Left ventricle myocardium inferior (tissue), 1 donor: ENCODE measurements at regions not wholly inside any gene's neighbourhood (a gene's known extent, or its start where the extent isn't known, plus 50 kb on each side); places are given as distances from the start of the nearest gene placed in this dataset.

Source experiments
- DNase-seq: peaks from one replicate; pipeline ENCODE4 v3.0.0-alpha.2; 2020
- H3K27ac ChIP-seq: fragments of 200-600 bp; replicated peaks from 2 replicates; pipeline ENCODE4 v1.8.0; 2021
- H3K27me3 ChIP-seq: fragments of 200-600 bp; 2 replicates; pipeline ENCODE4 v1.8.0; 2021; ENCODE audit warnings: low read depth
- H3K36me3 ChIP-seq: fragments of 200-600 bp; 2 replicates; pipeline ENCODE4 v1.8.0; 2021
- H3K4me1 ChIP-seq: fragments of 200-600 bp; 2 replicates; pipeline ENCODE4 v1.8.0; 2021
- H3K4me3 ChIP-seq: fragments of 200-600 bp; 2 replicates; pipeline ENCODE4 v1.8.0; 2021; ENCODE audit warnings: mild to moderate bottlenecking, moderate library complexity
- H3K9me3 ChIP-seq: fragments of 200-600 bp; replicated peaks from 2 replicates; pipeline ENCODE4 v1.8.0; 2021
- CTCF ChIP-seq: fragments of 200-600 bp; IDR thresholded peaks from 2 replicates; pipeline ENCODE4 v1.8.0; 2021; ENCODE audit warnings: antibody characterized with exemption, mild to moderate bottlenecking, borderline replicate concordance
- intact Hi-C: fragments of 100-400 bp; cut with micrococcal nuclease; formaldehyde crosslinking; loops from one replicate; pipeline ENCODE4 v1.11.0; 2022
- donor health status: DM: no; HTN: yes; CAD: no; lungs with severe emphysema.

DNA sequence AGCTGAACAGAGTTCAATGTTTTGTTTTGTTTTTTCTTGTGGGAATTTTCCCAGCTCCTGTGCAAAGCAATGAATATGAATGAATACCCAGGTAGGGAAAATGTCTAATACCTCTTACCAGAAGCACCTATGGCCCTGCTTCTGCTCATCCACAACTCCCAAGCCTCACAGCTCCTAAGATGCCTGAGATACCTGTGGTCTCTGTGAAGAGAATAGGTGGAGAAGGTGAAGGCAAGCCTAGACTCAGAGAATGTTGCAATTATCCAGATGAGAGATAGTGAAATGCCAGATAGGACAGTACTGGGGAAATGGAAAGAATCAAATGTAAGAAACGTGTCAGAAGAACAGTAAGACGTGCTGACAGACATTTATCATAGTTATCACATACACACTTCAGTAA is 70.2 kb upstream of the NOCT start:
- Histone ChIP-seq H3K9me3 (no peaks in the 10 kb centered on the region), H3K4me3 (no peak overlapping the region), H3K4me1 (no peaks in the 10 kb centered on the region), H3K36me3 (no peaks in the 10 kb centered on the region), H3K27me3 (no peaks in the 10 kb centered on the region), H3K27ac (no peak overlapping the region)
- intact Hi-C loops: no loop called here
- DNase-seq: no peak
- TF ChIP-seq CTCF: no peak

DNA sequence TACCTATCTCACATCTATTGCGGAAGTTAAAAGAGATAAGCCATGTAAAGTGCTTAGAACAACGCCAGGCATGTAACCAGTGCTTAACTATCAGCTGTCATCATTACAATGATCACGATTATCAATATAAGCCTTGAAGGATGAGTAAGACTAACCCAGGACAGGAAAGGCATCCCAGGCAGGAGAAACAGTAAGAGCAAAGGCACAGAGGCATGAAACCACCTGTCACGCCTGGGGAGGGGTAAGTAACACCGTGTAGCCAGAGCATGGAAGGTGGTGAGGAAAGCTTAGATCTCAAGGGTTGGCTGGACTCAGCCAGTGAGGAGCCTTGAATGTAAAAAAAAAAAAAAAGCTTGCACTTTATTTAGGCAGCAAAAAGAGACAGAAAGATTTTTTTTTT is 71.7 kb upstream of the NOCT start:
- Histone ChIP-seq H3K36me3 (no peaks in the 10 kb centered on the region), H3K4me3 (no peak overlapping the region), H3K4me1 (no peaks in the 10 kb centered on the region), H3K9me3 (no peaks in the 10 kb centered on the region), H3K27ac (no peak overlapping the region), H3K27me3 (no peaks in the 10 kb centered on the region)
- no peak for TF ChIP-seq CTCF
- no peak for DNase-seq
- intact Hi-C loops: no loop called here

- TF ChIP-seq CTCF: no peak
- Histone ChIP-seq H3K27me3 (no peaks in the 10 kb centered on the region), H3K4me1 (no peaks in the 10 kb centered on the region), H3K36me3 (no peaks in the 10 kb centered on the region), H3K9me3 (no peaks in the 10 kb centered on the region), H3K4me3 (no peak overlapping the region), H3K27ac (no peak overlapping the region)
- intact Hi-C loops: no loop called here
- DNase-seq: no peak
These were observed 74.5 kb upstream of the NOCT start for GRCh38 chr4:138941037-138941436.

DNA sequence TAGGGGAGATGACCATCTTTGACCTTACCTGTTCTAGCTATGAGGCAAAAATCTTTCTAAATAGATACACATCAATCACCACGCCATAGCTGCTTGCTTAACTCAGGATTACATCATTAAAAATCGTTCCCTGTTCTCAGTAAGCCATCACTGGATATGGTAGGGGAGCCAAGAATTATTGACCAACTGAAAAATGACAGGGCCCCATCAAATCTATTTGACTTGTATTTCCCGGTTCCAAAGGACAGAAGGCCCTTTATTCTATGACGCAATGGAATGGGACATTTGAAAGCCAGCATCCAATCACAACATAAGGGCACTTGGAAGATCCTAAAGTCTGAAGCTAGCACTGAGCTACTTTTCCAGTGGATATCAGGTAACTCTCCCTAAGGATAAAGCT is 75.6 kb upstream of the NOCT start:
- intact Hi-C loops: no loop called here
- Histone ChIP-seq H3K4me1 (no peaks in the 10 kb centered on the region), H3K4me3 (no peak overlapping the region), H3K27me3 (no peaks in the 10 kb centered on the region), H3K27ac (no peak overlapping the region), H3K9me3 (no peaks in the 10 kb centered on the region), H3K36me3 (no peaks in the 10 kb centered on the region)
- TF ChIP-seq CTCF: no peak
- no peak for DNase-seq

- no peaks in the 10 kb centered on the region for H3K9me3 ChIP-seq
- H3K4me3 ChIP-seq: no peak overlapping the region
- intact Hi-C loops: no loop called here
- no peaks in the 10 kb centered on the region for H3K4me1 ChIP-seq
- peak; percentile 64 for TF ChIP-seq CTCF
- no peak for DNase-seq
- H3K27me3 ChIP-seq: no peaks in the 10 kb centered on the region
- no peak overlapping the region for H3K27ac ChIP-seq
- no peaks in the 10 kb centered on the region for H3K36me3 ChIP-seq
These were observed 77.3 kb upstream of the NOCT start for GRCh38 chr4:138938366-138938690.
